Activated CD4-positive, alpha-beta memory T cell treated with anti-CD3 and anti-CD28 coated beads, Interleukin-2, amount 10 ng/mL, durations not matched to agents 7 days and 5 days (primary cell): ENCODE measurements at regions not wholly inside any gene's neighbourhood (a gene's known extent, or its start where the extent isn't known, plus 50 kb on each side); places are given as distances from the start of the nearest gene placed in this dataset.

Experiments used
- CTCF ChIA-PET: fragments of 350-600 bp; sonication (Branson Sonifier 250); formaldehyde crosslinking; loops from one replicate; lab custom pipeline; 2021; ENCODE audit warnings: antibody characterized with exemption, inconsistent platforms; lab: Charles Lee
- POLR2A ChIA-PET: fragments of 350-600 bp; sonication (Branson Sonifier 250); formaldehyde crosslinking; loops from one replicate; lab custom pipeline; 2021; ENCODE audit warnings: antibody characterized with exemption; lab: Charles Lee
- DNase-seq: peaks from one replicate; pipeline ENCODE4 v3.0.0-alpha.2; 2020
- H3K27ac Mint-ChIP-seq: one replicate; pipeline ENCODE4 v1.8.0; 2021; ENCODE audit warnings: mild to moderate bottlenecking, mixed read lengths
- H3K27me3 Mint-ChIP-seq: one replicate; pipeline ENCODE4 v1.8.0; 2021; ENCODE audit warnings: mixed read lengths
- H3K36me3 Mint-ChIP-seq: one replicate; pipeline ENCODE4 v1.8.0; 2021; ENCODE audit warnings: low read depth, mixed read lengths
- H3K4me1 Mint-ChIP-seq: one replicate; pipeline ENCODE4 v1.8.0; 2021; ENCODE audit warnings: mixed read lengths
- H3K4me3 Mint-ChIP-seq: one replicate; pipeline ENCODE4 v1.8.0; 2021; ENCODE audit warnings: mild to moderate bottlenecking, mixed read lengths
- H3K9me3 Mint-ChIP-seq: one replicate; pipeline ENCODE4 v1.8.0; 2021; ENCODE audit warnings: mixed read lengths

- Mint-ChIP-seq H3K4me1 (no peaks in the 10 kb centered on the region), H3K27ac (no peak overlapping the region), H3K36me3 (no peaks in the 10 kb centered on the region), H3K9me3 (no peaks in the 10 kb centered on the region), H3K27me3 (peaks cover 10% of the 10 kb centered on the region), H3K4me3 (no peak overlapping the region)
- peak; percentile 21 for DNase-seq
- POLR2A ChIA-PET: no interaction called here
- CTCF ChIA-PET: interaction anchor here (0.6 to 2.4 kb wide), 3 partner anchors 12 to 293 kb away, joined by 3 to 7 read pairs (median 3); no protein-coding TSS in a partner anchor
Observed at GRCh38 chr6:10465629-10466499, 51.0 kb upstream of the TFAP2A start.
